ENCODE measurements at regions not wholly inside any gene's neighbourhood (a gene's known extent, or its start where the extent isn't known, plus 50 kb on each side); places are given as distances from the start of the nearest gene placed in this dataset.
A peak's percentile ranks its signal among the peaks of the same experiment; 100 is the strongest.

DNA sequence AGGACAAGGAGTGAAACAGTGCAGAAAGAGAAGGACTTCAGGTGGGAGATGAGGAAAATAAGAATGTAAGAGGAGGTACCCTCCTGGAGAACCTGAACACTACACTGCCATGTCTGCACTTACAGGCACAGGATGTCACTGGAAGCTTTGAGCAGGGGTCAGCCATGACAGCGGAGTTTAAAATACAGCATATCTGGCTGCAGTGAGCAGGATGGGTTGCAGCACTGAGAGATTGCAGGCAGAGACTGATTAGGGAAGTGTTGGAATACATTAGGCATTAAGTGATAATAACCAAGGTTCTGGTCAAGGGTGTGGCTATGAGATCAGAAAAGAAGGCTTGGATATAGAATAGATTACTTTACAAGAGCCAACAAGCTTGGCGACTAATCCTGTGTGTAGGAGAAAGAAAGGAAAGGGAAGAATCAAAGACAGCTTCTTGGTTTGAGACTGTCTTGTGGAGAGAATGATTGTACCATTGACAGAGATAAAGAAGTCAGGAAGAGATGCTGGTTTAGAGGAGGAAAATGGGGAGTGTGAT is 171.1 kb upstream of the RBMS1 start:
- TF ChIP-seq, protein P1, sequence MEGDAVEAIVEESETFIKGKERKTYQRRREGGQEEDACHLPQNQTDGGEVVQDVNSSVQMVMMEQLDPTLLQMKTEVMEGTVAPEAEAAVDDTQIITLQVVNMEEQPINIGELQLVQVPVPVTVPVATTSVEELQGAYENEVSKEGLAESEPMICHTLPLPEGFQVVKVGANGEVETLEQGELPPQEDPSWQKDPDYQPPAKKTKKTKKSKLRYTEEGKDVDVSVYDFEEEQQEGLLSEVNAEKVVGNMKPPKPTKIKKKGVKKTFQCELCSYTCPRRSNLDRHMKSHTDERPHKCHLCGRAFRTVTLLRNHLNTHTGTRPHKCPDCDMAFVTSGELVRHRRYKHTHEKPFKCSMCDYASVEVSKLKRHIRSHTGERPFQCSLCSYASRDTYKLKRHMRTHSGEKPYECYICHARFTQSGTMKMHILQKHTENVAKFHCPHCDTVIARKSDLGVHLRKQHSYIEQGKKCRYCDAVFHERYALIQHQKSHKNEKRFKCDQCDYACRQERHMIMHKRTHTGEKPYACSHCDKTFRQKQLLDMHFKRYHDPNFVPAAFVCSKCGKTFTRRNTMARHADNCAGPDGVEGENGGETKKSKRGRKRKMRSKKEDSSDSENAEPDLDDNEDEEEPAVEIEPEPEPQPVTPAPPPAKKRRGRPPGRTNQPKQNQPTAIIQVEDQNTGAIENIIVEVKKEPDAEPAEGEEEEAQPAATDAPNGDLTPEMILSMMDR (IDR thresholded peaks at IDR 0.05; ENCODE audit: low read depth, low read length), result no peak
- DNase-seq (ENCODE audit: extremely low read depth, low read depth), result no peak

DNA sequence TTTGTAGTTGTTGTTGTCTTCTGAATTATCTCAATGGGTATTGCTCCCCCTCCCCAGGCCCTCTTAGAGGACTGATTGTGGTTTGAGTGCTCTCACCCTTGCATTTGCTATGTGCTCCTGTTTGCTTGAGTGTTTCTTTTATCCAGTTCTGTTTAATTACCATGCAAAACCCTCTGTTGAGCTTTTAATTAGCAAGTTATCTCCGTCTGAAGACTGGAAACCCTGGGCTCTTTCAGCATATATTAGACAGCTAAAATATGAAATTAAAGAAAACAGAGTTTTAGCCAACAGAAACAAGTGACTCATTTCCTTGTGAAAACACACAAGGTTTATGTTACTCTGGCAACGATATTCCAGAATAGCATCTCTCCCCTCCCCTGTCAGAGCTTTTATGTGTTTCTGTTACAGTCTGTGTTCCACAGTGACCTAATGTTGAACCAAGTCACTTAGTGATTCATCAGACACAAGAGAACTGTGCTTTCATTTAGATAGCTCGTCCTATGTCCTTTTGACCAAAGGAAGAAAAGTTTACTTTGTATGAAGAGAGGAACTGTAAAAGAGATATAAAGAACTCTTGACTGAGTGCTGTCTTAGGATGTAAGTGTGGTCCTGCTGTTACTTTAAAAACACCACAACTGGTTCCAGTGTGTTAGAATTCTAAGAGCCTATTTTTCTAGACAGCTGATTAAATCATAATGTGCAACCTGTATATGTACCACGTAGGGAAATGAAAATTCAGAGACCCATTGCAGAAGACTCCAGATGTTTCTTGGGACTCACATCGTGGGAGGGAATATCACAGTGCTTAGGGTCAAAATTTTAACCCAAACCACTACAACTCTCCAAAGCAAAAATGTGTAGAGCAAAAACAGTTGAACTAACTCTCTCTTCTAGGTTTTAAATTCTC is 172.8 kb upstream of the RBMS1 start:
- peak; percentile 93 for DNase-seq (ENCODE audit: extremely low read depth, low read depth)

DNA sequence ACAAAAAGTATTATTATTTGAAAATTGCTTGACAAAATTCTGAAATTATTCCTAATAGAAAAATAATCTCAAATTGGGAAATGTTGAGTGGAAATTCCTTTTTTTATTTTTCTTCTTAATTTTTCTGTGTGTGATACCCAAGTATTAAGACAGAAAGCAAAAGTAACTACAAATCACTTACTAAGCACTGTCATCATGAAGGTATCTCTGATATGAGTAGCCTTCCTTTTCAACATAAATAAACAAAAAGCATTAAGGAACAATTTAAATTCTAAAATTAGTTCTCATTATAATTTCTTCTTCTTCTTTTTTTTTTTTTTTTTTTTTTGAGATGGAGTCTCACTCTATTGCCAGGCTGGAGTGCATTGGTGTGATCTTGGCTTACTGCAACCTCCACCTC is 174.2 kb upstream of the RBMS1 start:
- TF ChIP-seq, protein P1 (IDR thresholded peaks at IDR 0.05; ENCODE audit: low read depth, low read length), result no peak
- DNase-seq (ENCODE audit: extremely low read depth, low read depth), result no peak

More for the DNA sequence above, 172.8 kb upstream of the RBMS1 start:
- TF ChIP-seq, protein P1 (IDR thresholded peaks at IDR 0.05; ENCODE audit: low read depth, low read length), result no peak

DNA sequence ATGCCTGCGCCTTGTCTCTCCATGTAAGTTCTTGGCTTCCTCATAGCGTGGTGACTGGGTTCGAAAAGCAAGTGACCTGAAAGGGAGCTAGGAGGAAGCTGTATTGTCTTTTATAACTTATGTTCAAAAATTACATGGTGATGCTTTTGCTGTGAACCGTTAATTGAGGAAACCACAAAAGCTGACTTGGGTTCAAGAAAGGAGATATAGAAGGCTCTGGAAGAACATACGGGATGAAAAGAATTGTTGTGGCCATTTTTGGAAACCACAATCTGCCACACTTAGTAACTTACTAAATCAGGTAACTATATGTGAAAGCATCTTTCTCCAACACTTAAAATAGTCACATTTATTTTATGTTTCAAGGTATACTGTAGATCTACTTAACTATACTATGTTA is 177.0 kb upstream of the RBMS1 start:
- TF ChIP-seq, protein P1 (IDR thresholded peaks at IDR 0.05; ENCODE audit: low read depth, low read length), result no peak
- no peak for DNase-seq (ENCODE audit: extremely low read depth, low read depth)

DNA sequence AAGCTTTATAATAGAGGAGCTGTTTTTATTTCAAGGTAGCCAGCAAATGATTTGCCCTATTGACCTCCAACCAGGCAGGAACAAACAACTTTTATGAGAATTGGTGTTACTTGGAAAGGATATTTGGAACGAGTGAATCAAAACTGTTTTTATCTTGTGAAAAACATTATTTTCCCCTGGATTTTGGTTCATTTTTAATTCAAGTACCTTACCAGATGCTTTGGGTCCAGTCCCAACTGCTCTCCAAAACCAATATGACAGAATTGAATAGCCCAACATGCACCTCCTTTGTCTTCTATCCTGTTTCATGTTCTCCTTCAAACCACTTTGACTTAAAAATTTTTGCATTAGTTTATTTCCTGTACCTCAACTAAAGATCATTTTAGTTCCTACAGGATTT is 178.6 kb upstream of the RBMS1 start:
- TF ChIP-seq, protein P1 (IDR thresholded peaks at IDR 0.05; ENCODE audit: low read depth, low read length), result no peak
- no peak for DNase-seq (ENCODE audit: extremely low read depth, low read depth)

DNA sequence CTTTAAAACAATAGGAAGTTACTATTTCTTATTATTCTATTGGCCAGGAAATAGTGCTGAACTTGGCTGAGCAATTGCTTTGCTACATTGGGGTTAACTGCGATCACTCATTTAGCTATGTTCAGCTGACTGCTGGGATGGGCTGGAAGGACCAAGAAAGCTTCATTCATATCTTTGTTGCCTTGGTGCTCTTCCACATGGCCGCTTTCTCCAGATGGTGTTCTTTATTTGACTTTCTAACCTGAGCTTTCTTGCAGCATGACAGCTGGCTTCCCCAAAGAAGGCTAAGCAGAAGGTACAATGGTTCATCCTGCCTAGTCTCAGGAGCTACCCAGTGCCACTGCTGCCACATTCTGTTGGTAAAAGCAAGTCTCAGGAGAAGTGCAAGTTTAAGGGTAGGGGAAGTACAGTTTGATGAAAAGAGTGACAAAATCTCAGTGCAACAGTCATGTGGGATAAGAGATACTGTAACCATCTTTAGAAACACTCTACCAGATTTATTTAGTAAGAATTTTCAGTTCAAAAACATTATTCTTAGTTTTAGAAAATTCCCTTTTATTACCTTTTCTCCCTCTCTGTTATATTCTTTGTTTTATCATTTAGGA is 180.6 kb upstream of the RBMS1 start:
- DNase-seq (ENCODE audit: extremely low read depth, low read depth), result no peak
- TF ChIP-seq, protein P1 (IDR thresholded peaks at IDR 0.05; ENCODE audit: low read depth, low read length), result no peak

DNA sequence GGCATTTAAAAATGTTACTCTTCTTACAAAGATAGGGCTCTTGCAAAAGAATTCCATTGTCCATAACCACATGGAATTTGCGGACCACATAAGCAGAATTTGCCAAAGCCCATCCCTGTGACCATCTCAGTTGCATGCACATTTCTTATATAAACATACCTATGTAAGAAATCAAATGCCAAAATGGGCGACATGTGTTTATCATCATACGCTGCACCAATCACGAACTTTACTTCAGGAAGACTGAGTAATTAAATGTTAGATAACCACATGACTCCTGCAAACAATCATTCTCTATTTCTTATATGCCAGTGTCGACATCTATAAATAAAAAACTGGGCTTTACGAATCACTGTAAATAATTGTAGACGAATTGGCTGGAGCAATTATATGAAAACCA is 186.1 kb upstream of the RBMS1 start:
- TF ChIP-seq, protein P1 (IDR thresholded peaks at IDR 0.05; ENCODE audit: low read depth, low read length), result no peak
- DNase-seq (ENCODE audit: extremely low read depth, low read depth), result no peak
